ENCODE measurements at regions not wholly inside any gene's neighbourhood (a gene's known extent, or its start where the extent isn't known, plus 50 kb on each side); places are given as distances from the start of the nearest gene placed in this dataset.

- DNase-seq (ENCODE audit: low read depth, low spot score): no peak
These were observed 179.9 kb upstream of the PELI2 start for GRCh38 chr14:55938249-55938791.

- DNase-seq (ENCODE audit: low read depth, low spot score): no peak
These were observed 176.0 kb upstream of the PELI2 start for GRCh38 chr14:55942076-55942654.

- DNase-seq (ENCODE audit: low read depth, low spot score): no peak
These were observed 175.4 kb upstream of the PELI2 start for GRCh38 chr14:55942826-55943225.

GRCh38 chr14:55944757-55945156, 173.5 kb upstream of the PELI2 start:
- DNase-seq (ENCODE audit: low read depth, low spot score): no peak

GRCh38 chr14:55946231-55946630, 172.0 kb upstream of the PELI2 start:
- DNase-seq (ENCODE audit: low read depth, low spot score): no peak

GRCh38 chr14:55948399-55948798, 169.8 kb upstream of the PELI2 start:
- no peak for DNase-seq (ENCODE audit: low read depth, low spot score)

GRCh38 chr14:55949708-55950107, 168.5 kb upstream of the PELI2 start:
- no peak for DNase-seq (ENCODE audit: low read depth, low spot score)

GRCh38 chr14:55950135-55950534, 168.1 kb upstream of the PELI2 start:
- peak; percentile 4 for DNase-seq (ENCODE audit: low read depth, low spot score)

GRCh38 chr14:55951341-55952206, 166.6 kb upstream of the PELI2 start:
- no peak for DNase-seq (ENCODE audit: low read depth, low spot score)

GRCh38 chr14:55954108-55954507, 164.1 kb upstream of the PELI2 start:
- DNase-seq (ENCODE audit: low read depth, low spot score): no peak

- no peak for DNase-seq (ENCODE audit: low read depth, low spot score)
These were observed 163.0 kb upstream of the PELI2 start for GRCh38 chr14:55955175-55955574.

- no peak for DNase-seq (ENCODE audit: low read depth, low spot score)
These were observed 160.3 kb upstream of the PELI2 start for GRCh38 chr14:55957950-55958349.

GRCh38 chr14:55963295-55963694, 154.9 kb upstream of the PELI2 start:
- no peak for DNase-seq (ENCODE audit: low read depth, low spot score)

- no peak for DNase-seq (ENCODE audit: low read depth, low spot score)
These were observed 154.1 kb upstream of the PELI2 start for GRCh38 chr14:55964091-55964490.

- no peak for DNase-seq (ENCODE audit: low read depth, low spot score)
These were observed 153.4 kb upstream of the PELI2 start for GRCh38 chr14:55964821-55965220.

- DNase-seq (ENCODE audit: low read depth, low spot score): no peak
These were observed 152.4 kb upstream of the PELI2 start for GRCh38 chr14:55965851-55966250.

GRCh38 chr14:55968741-55969140, 149.5 kb upstream of the PELI2 start:
- no peak for DNase-seq (ENCODE audit: low read depth, low spot score)

- DNase-seq (ENCODE audit: low read depth, low spot score): no peak
These were observed 144.9 kb upstream of the PELI2 start for GRCh38 chr14:55973285-55973800.

- no peak for DNase-seq (ENCODE audit: low read depth, low spot score)
These were observed 144.1 kb upstream of the PELI2 start for GRCh38 chr14:55973911-55974630.

GRCh38 chr14:55975281-55975910, 142.8 kb upstream of the PELI2 start:
- DNase-seq (ENCODE audit: low read depth, low spot score): no peak

- no peak for DNase-seq (ENCODE audit: low read depth, low spot score)
These were observed 142.0 kb upstream of the PELI2 start for GRCh38 chr14:55976219-55976618.

GRCh38 chr14:55976655-55977054, 141.6 kb upstream of the PELI2 start:
- no peak for DNase-seq (ENCODE audit: low read depth, low spot score)
